ENCODE measurements at regions not wholly inside any gene's neighbourhood (a gene's known extent, or its start where the extent isn't known, plus 50 kb on each side); places are given as distances from the start of the nearest gene placed in this dataset.
A peak's percentile ranks its signal among the peaks of the same experiment; 100 is the strongest.

DNA sequence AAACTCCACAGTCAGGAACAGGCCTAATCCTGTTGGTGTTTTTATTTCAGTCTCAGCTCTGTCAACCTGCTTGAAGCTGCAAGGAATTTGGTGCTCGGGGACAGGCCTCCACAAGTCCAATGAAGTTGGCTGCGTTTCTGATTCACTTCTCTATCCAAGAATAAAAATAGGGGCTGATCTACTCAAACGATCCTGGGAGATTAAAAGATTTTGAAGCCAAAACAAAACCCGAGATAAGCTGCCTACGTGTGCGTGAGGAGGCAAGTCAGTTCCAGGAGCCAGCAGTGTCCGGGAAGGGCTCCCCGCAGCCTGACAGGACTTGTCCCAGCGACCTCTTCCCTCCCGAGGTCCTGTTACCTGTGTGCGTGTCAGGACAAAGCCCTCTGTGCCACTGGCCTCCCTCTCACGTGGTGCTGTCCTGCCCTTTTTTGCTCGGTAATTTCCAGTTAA lies 98.0 kb downstream of the ETS2 start:
- Histone ChIP-seq H3K27ac (ENCODE audit: low read depth in 1 of 2, low read length in 2 of 2) (peak overlapping the region; percentile 91 to 94), H3K4me3 (ENCODE audit: low read depth in 1 of 3, low read length in 3 of 3) (no peak overlapping the region), H3K9me3 (ENCODE audit: control insufficient read depth in 4 of 4, low read length in 3 of 4) (peaks cover 0 to 2% (median 0%) of the 10 kb centered on the region in 4 donors), H3K27me3 (ENCODE audit: control insufficient read depth in 4 of 4, insufficient read depth in 4 of 4, low read length in 3 of 4) (no peaks in the 10 kb centered on the region), H3K9ac (ENCODE audit: low read depth in 1 of 2, low read length in 2 of 2) (peak overlapping the region in 1 of 2 donors; percentile 86), H3K4me1 (ENCODE audit: control insufficient read depth in 4 of 4, insufficient read depth in 4 of 4, low read length in 3 of 4) (peaks cover 0 to 10% (median 1%) of the 10 kb centered on the region in 4 donors), H3K36me3 (ENCODE audit: control insufficient read depth in 4 of 4, insufficient read depth in 3 of 4, low read depth in 1 of 4, low read length in 3 of 4) (no peaks in the 10 kb centered on the region)
- 33% methylated on average over 13 of the region's 13 CpGs for WGBS
- DNase-seq (ENCODE audit: low spot score): no peak
- TF ChIP-seq RXRA (IDR thresholded peaks at IDR 0.05): peak; percentile 100
- TF ChIP-seq YY1 (IDR thresholded peaks at IDR 0.05): peak; percentile 78
- peak; percentile 50 for TF ChIP-seq REST (IDR thresholded peaks at IDR 0.05)
- TF ChIP-seq, protein P1, sequence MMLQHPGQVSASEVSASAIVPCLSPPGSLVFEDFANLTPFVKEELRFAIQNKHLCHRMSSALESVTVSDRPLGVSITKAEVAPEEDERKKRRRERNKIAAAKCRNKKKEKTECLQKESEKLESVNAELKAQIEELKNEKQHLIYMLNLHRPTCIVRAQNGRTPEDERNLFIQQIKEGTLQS (IDR thresholded peaks at IDR 0.05): peak; percentile 85
- TF ChIP-seq EGR1 (IDR thresholded peaks at IDR 0.05; ENCODE audit: low read depth in 2 of 2): peak; percentile 71 to 88
- TF ChIP-seq GABPA (IDR thresholded peaks at IDR 0.05 in 1 of 2, conservative IDR thresholded peaks at IDR 0.05 in 1 of 2): peak in 1 of 2 donors; percentile 40
- peak; percentile 47 for TF ChIP-seq FOXA1 (IDR thresholded peaks at IDR 0.05)
- TF ChIP-seq RAD21 (IDR thresholded peaks at IDR 0.05): peak; percentile 67 to 73
- TF ChIP-seq TAF1 (conservative IDR thresholded peaks at IDR 0.05): peak; percentile 75
- TF ChIP-seq, protein P2, sequence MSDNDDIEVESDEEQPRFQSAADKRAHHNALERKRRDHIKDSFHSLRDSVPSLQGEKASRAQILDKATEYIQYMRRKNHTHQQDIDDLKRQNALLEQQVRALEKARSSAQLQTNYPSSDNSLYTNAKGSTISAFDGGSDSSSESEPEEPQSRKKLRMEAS (IDR thresholded peaks at IDR 0.05): peak; percentile 90
- TF ChIP-seq HNF4G (IDR thresholded peaks at IDR 0.05): peak; percentile 70
- TF ChIP-seq SP1 (IDR thresholded peaks at IDR 0.05): peak; percentile 100
- TF ChIP-seq JUND (IDR thresholded peaks at IDR 0.05): peak; percentile 85
- no peak for TF ChIP-seq CTCF (IDR thresholded peaks at IDR 0.05; ENCODE audit: low read depth, low read length, missing input control)
- peak; percentile 90 for TF ChIP-seq ZBTB33 (IDR thresholded peaks at IDR 0.05)
- TF ChIP-seq FOXA2 (IDR thresholded peaks at IDR 0.05): no peak
- TF ChIP-seq HNF4A (conservative IDR thresholded peaks at IDR 0.05): peak; percentile 88 to 91
- peak; percentile 53 for TF ChIP-seq NR2F2 (IDR thresholded peaks at IDR 0.05)
